Panc1 (cell line): ENCODE measurements at regions not wholly inside any gene's neighbourhood (a gene's known extent, or its start where the extent isn't known, plus 50 kb on each side); places are given as distances from the start of the nearest gene placed in this dataset.

Experiments
- ATAC-seq: fragments of 200-7000 bp; cut with Tn5 transposase; 2 replicates; pipeline ENCODE4 v1.9.1; 2020; ENCODE audit warnings: mild to moderate bottlenecking, moderate library complexity
- BruUV-seq: library from RNA; stranded (reverse); fragments of 400-500 nt; replicated peaks from 2 replicates; lab custom pipeline; 2021; lab: Mats Ljungman, UMichigan
- CTCF ChIA-PET: fragments of 300-600 bp; sonication (Branson Sonifier 250); formaldehyde crosslinking; loops from one replicate; lab custom pipeline; 2022; ENCODE audit warnings: antibody characterized with exemption; lab: Charles Lee
- POLR2A ChIA-PET: fragments of 300-600 bp; sonication (Branson Sonifier 250); formaldehyde crosslinking; loops from one replicate; lab custom pipeline; 2022; ENCODE audit warnings: antibody characterized with exemption; lab: Charles Lee
- DNase-seq: peaks from one replicate; pipeline ENCODE4 v3.0.0-alpha.2; 2010; ENCODE audit warnings: low read depth, low spot score
- H3K27ac ChIP-seq: 2 replicates; pipeline ENCODE4 v1.5.1; 2011; ENCODE audit warnings: mild to moderate bottlenecking, low read length, inconsistent platforms
- H3K27me3 ChIP-seq: fragments of 200-500 bp; sonication (Bioruptor generic); 2 replicates; pipeline ENCODE4 v1.6.0; 2014; ENCODE audit warnings: low read length, inconsistent platforms; ENCODE audit not compliant: control insufficient read depth, insufficient read depth
- H3K36me3 ChIP-seq: fragments of 200-500 bp; sonication (Bioruptor generic); 2 replicates; pipeline ENCODE4 v1.5.1; 2014; ENCODE audit warnings: inconsistent platforms, mild to moderate bottlenecking, low read length, moderate library complexity; ENCODE audit not compliant: control insufficient read depth, insufficient read depth
- H3K4me1 ChIP-seq: 2 replicates; pipeline ENCODE4 v1.5.1; 2011; ENCODE audit warnings: inconsistent platforms, mild to moderate bottlenecking, low read length, moderate library complexity; ENCODE audit not compliant: control insufficient read depth, insufficient read depth
- H3K4me3 ChIP-seq, 2 experiments: 2 replicates each; pipeline ENCODE4 v1.5.1; 2011 to 2012; ENCODE audit warnings: low read depth in 2 of 2, low read length in 2 of 2, mild to moderate bottlenecking in 2 of 2, inconsistent platforms in 1 of 2, moderate library complexity in 1 of 2
- H3K9me3 ChIP-seq: fragments of 200-500 bp; sonication (Bioruptor generic); 2 replicates; pipeline ENCODE4 v1.5.1; 2014; ENCODE audit warnings: low read depth, mild to moderate bottlenecking, inconsistent platforms, low read length, moderate library complexity; ENCODE audit not compliant: control insufficient read depth, insufficient read depth
- POLR2AphosphoS5 ChIP-seq: IDR thresholded peaks from 2 replicates; pipeline ENCODE4 v1.6.1; 2012; ENCODE audit warnings: mild to moderate bottlenecking, low read depth, low read length, moderate library complexity
- SIN3A ChIP-seq: IDR thresholded peaks from 2 replicates; pipeline ENCODE4 v1.6.1; 2012; ENCODE audit warnings: low read depth, mild to moderate bottlenecking, low read length, moderate library complexity, borderline replicate concordance; ENCODE audit not compliant: insufficient read depth
- TCF7L2 ChIP-seq: IDR thresholded peaks from 2 replicates; pipeline ENCODE4 v1.6.1; 2011; ENCODE audit warnings: mild to moderate bottlenecking, low read depth, low read length, inconsistent platforms
- in situ Hi-C: cut with HindIII; loops from 2 replicates; pipeline ENCODE4 v1.10.0; 2016; ENCODE audit warnings: low sequenced_read_pairs, low pct_unique_long_range_greater_than_20kb
- intact Hi-C: fragments of 100-400 bp; cut with micrococcal nuclease; formaldehyde crosslinking; loops from one replicate; pipeline ENCODE4 v1.10.0; 2022; ENCODE audit not compliant: unreplicated experiment
- TF ChIP-seq, protein P1 (sequence below), 2 experiments: IDR thresholded peaks; 2 replicates each; pipeline ENCODE4 v1.6.1; 2011 to 2012; ENCODE audit warnings: low read depth in 2 of 2, control low read depth in 1 of 2, low read length in 1 of 2, mild to moderate bottlenecking in 1 of 2, moderate library complexity in 1 of 2; ENCODE audit not compliant: insufficient read depth in 1 of 2
- TF ChIP-seq, protein P2 (sequence below): fragments of 450-650 bp; IDR thresholded peaks from 2 replicates; pipeline ENCODE4 v1.5.1; 2017; ENCODE audit warnings: mild to moderate bottlenecking

DNA sequence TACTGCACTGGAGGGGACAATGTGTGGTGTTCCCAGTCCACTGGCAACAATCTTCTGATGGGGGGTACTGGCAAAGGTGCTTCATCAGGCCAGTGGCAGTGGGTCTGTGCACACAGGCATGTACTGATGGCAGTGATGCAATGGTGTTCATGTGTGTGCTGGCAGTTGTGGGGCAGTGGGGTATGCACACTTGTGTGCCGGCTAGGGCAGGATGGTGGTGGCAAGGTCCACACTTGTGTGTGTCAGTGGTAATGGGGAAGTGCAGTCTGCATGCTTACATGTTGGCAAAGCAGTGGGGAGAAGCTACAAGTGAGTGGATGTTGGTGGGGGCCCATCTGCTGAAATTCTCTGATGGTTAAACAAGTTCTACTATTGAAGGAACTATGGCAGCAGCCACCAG is 504.6 kb upstream of the ZNF462 start:
- H3K9me3 ChIP-seq, result no peaks in the 10 kb centered on the region
- TF ChIP-seq, protein P1, sequence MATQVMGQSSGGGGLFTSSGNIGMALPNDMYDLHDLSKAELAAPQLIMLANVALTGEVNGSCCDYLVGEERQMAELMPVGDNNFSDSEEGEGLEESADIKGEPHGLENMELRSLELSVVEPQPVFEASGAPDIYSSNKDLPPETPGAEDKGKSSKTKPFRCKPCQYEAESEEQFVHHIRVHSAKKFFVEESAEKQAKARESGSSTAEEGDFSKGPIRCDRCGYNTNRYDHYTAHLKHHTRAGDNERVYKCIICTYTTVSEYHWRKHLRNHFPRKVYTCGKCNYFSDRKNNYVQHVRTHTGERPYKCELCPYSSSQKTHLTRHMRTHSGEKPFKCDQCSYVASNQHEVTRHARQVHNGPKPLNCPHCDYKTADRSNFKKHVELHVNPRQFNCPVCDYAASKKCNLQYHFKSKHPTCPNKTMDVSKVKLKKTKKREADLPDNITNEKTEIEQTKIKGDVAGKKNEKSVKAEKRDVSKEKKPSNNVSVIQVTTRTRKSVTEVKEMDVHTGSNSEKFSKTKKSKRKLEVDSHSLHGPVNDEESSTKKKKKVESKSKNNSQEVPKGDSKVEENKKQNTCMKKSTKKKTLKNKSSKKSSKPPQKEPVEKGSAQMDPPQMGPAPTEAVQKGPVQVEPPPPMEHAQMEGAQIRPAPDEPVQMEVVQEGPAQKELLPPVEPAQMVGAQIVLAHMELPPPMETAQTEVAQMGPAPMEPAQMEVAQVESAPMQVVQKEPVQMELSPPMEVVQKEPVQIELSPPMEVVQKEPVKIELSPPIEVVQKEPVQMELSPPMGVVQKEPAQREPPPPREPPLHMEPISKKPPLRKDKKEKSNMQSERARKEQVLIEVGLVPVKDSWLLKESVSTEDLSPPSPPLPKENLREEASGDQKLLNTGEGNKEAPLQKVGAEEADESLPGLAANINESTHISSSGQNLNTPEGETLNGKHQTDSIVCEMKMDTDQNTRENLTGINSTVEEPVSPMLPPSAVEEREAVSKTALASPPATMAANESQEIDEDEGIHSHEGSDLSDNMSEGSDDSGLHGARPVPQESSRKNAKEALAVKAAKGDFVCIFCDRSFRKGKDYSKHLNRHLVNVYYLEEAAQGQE (IDR thresholded peaks at IDR 0.05; ENCODE audit: insufficient read depth in 1 of 2, low read depth in 2 of 2, low read length in 1 of 2), result no peak
- no peak for TF ChIP-seq POLR2AphosphoS5
- no peak for TF ChIP-seq SIN3A
- H3K4me3 ChIP-seq, result no peak overlapping the region
- CTCF ChIA-PET, result no interaction called here
- in situ Hi-C loops (no loop called here), intact Hi-C loops (no loop called here)
- DNase-seq, result no peak
- no peak overlapping the region for H3K27ac ChIP-seq
- BruUV-seq, result no TSS peak
- H3K4me1 ChIP-seq, result no peaks in the 10 kb centered on the region
- no peaks in the 10 kb centered on the region for H3K36me3 ChIP-seq
- H3K27me3 ChIP-seq, result no peaks in the 10 kb centered on the region
- no peak for ATAC-seq
- POLR2A ChIA-PET, result no interaction called here

DNA sequence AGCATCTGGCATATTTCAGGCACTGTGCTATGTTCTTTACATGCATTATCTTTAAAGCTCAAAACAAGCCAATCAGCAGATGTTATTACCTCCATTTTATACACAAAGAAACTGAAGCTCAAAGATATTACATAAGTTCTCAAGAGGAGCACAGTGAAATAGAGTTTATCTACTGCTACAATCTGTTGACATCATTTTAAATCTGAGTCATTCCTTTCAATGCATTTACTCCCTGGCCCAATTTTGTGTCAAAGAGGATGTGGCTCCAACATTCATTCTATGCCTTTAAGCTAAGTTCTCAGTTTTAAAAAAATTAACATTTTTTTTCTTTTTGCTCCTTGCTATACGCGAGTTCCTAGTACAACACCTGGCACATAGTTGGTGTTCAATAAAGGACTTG is 486.3 kb upstream of the ZNF462 start:
- Histone ChIP-seq H3K9me3 (no peaks in the 10 kb centered on the region), H3K27me3 (no peaks in the 10 kb centered on the region), H3K36me3 (no peaks in the 10 kb centered on the region), H3K27ac (no peak overlapping the region), H3K4me3 (no peak overlapping the region), H3K4me1 (no peaks in the 10 kb centered on the region)
- CTCF ChIA-PET, result interaction anchor here (0.6 kb wide), 1 partner anchor 697 kb away, joined by 5 read pairs; no protein-coding TSS in a partner anchor
- in situ Hi-C loops (no loop called here), intact Hi-C loops (no loop called here)
- TF ChIP-seq, protein P2, sequence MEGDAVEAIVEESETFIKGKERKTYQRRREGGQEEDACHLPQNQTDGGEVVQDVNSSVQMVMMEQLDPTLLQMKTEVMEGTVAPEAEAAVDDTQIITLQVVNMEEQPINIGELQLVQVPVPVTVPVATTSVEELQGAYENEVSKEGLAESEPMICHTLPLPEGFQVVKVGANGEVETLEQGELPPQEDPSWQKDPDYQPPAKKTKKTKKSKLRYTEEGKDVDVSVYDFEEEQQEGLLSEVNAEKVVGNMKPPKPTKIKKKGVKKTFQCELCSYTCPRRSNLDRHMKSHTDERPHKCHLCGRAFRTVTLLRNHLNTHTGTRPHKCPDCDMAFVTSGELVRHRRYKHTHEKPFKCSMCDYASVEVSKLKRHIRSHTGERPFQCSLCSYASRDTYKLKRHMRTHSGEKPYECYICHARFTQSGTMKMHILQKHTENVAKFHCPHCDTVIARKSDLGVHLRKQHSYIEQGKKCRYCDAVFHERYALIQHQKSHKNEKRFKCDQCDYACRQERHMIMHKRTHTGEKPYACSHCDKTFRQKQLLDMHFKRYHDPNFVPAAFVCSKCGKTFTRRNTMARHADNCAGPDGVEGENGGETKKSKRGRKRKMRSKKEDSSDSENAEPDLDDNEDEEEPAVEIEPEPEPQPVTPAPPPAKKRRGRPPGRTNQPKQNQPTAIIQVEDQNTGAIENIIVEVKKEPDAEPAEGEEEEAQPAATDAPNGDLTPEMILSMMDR, result no peak
- TF ChIP-seq, protein P1 (IDR thresholded peaks at IDR 0.05; ENCODE audit: insufficient read depth in 1 of 2, low read depth in 2 of 2, low read length in 1 of 2), result no peak
- no peak for TF ChIP-seq TCF7L2
- TF ChIP-seq SIN3A, result no peak
- POLR2A ChIA-PET, result no interaction called here
- ATAC-seq (no peak), DNase-seq (no peak)
- BruUV-seq, result no TSS peak
